Caki2 (cell line): ENCODE measurements at regions not wholly inside any gene's neighbourhood (a gene's known extent, or its start where the extent isn't known, plus 50 kb on each side); places are given as distances from the start of the nearest gene placed in this dataset.

Experiments
- DNase-seq: peaks from one replicate; pipeline ENCODE4 v3.0.0-alpha.2; 2015; ENCODE audit warnings: low read depth
- in situ Hi-C: cut with HindIII; loops from 2 replicates; pipeline ENCODE4 v1.10.0; 2016; ENCODE audit warnings: low sequenced_read_pairs, low pct_unique_long_range_greater_than_20kb, mixed read lengths

- DNase-seq, result no peak
- in situ Hi-C loops, result no loop called here
Observed at GRCh38 chr21:19237608-19238007, 834.0 kb upstream of the TMPRSS15 start.

- no peak for DNase-seq
- in situ Hi-C loops, result no loop called here
Observed at GRCh38 chr21:19239696-19240095, 836.1 kb upstream of the TMPRSS15 start.

- no peak for DNase-seq
- in situ Hi-C loops, result no loop called here
Observed at GRCh38 chr21:19244502-19245187, 841.1 kb upstream of the TMPRSS15 start.

GRCh38 chr21:19245188-19245580 lies 841.6 kb upstream of the TMPRSS15 start:
- in situ Hi-C loops, result no loop called here
- DNase-seq, result no peak

GRCh38 chr21:19246018-19246417 lies 842.4 kb upstream of the TMPRSS15 start:
- no peak for DNase-seq

GRCh38 chr21:19256934-19257660 lies 853.5 kb upstream of the TMPRSS15 start:
- in situ Hi-C loops, result no loop called here

More at GRCh38 chr21:19246018-19246417, 842.4 kb upstream of the TMPRSS15 start:
- in situ Hi-C loops, result no loop called here

GRCh38 chr21:19261731-19262376 lies 858.3 kb upstream of the TMPRSS15 start:
- no peak for DNase-seq
- in situ Hi-C loops, result no loop called here

More at GRCh38 chr21:19256934-19257660, 853.5 kb upstream of the TMPRSS15 start:
- no peak for DNase-seq

- in situ Hi-C loops, result no loop called here
- DNase-seq, result no peak
Observed at GRCh38 chr21:19266636-19267035, 863.1 kb upstream of the TMPRSS15 start.

- in situ Hi-C loops, result no loop called here
- no peak for DNase-seq
Observed at GRCh38 chr21:19268686-19269085, 865.1 kb upstream of the TMPRSS15 start.

- in situ Hi-C loops, result no loop called here
- DNase-seq, result no peak
Observed at GRCh38 chr21:19275065-19275464, 871.5 kb upstream of the TMPRSS15 start.

GRCh38 chr21:19276665-19277064 lies 873.1 kb upstream of the TMPRSS15 start:
- no peak for DNase-seq
- in situ Hi-C loops, result no loop called here

- no peak for DNase-seq
- in situ Hi-C loops, result no loop called here
Observed at GRCh38 chr21:19286876-19287275, 883.3 kb upstream of the TMPRSS15 start.

- no peak for DNase-seq
- in situ Hi-C loops, result no loop called here
Observed at GRCh38 chr21:19290328-19290727, 886.7 kb upstream of the TMPRSS15 start.

GRCh38 chr21:19320291-19320690 lies 916.7 kb upstream of the TMPRSS15 start:
- in situ Hi-C loops, result no loop called here
- no peak for DNase-seq

GRCh38 chr21:19321688-19322087 lies 918.1 kb upstream of the TMPRSS15 start:
- DNase-seq, result peak; percentile 33
- in situ Hi-C loops, result no loop called here

GRCh38 chr21:19322360-19322759 lies 918.8 kb upstream of the TMPRSS15 start:
- peak; percentile 8 for DNase-seq
- in situ Hi-C loops, result no loop called here

- in situ Hi-C loops, result no loop called here
- no peak for DNase-seq
Observed at GRCh38 chr21:19326531-19327319, 923.1 kb upstream of the TMPRSS15 start.

GRCh38 chr21:19328954-19329353 lies 925.4 kb upstream of the TMPRSS15 start:
- DNase-seq, result no peak

GRCh38 chr21:19340303-19340702 lies 936.7 kb upstream of the TMPRSS15 start:
- DNase-seq, result no peak
- in situ Hi-C loops, result no loop called here

More at GRCh38 chr21:19328954-19329353, 925.4 kb upstream of the TMPRSS15 start:
- in situ Hi-C loops, result no loop called here
